ENCODE measurements at regions not wholly inside any gene's neighbourhood (a gene's known extent, or its start where the extent isn't known, plus 50 kb on each side); places are given as distances from the start of the nearest gene placed in this dataset.

GRCh38 chr10:124270530-124271327 lies 148.0 kb downstream of the OAT start:
- Histone ChIP-seq H3K9ac (ENCODE audit: low read depth in 2 of 2, low read length in 2 of 2) (no peak overlapping the region), H3K4me3 (no peak overlapping the region), H3K4me1 (no peaks in the 10 kb centered on the region), H3K27ac (no peak overlapping the region), H3K9me3 (no peaks in the 10 kb centered on the region), H3K36me3 (no peaks in the 10 kb centered on the region), H3K27me3 (no peaks in the 10 kb centered on the region)
- intact Hi-C loops (cut with DNase I): no loop called here
- no peak for TF ChIP-seq CTCF (IDR thresholded peaks at IDR 0.05)
- DNase-seq: no peak

- TF ChIP-seq CTCF (IDR thresholded peaks at IDR 0.05): no peak
- Histone ChIP-seq H3K9ac (ENCODE audit: low read depth in 2 of 2, low read length in 2 of 2) (no peak overlapping the region), H3K27me3 (no peaks in the 10 kb centered on the region), H3K4me3 (no peak overlapping the region), H3K9me3 (no peaks in the 10 kb centered on the region), H3K4me1 (no peaks in the 10 kb centered on the region), H3K27ac (no peak overlapping the region), H3K36me3 (no peaks in the 10 kb centered on the region)
- no peak for DNase-seq
- intact Hi-C loops (cut with DNase I): no loop called here
Measured at GRCh38 chr10:124268976-124269375, 149.7 kb downstream of the OAT start.

- intact Hi-C loops (cut with DNase I): no loop called here
Measured at GRCh38 chr10:124267911-124268549, 150.7 kb downstream of the OAT start.

GRCh38 chr10:124267231-124267885 lies 151.4 kb downstream of the OAT start:
- intact Hi-C loops (cut with DNase I): no loop called here
- no peaks in the 10 kb centered on the region for H3K27me3 ChIP-seq
- no peak overlapping the region for H3K4me3 ChIP-seq
- no peak overlapping the region for H3K9ac ChIP-seq (ENCODE audit: low read depth in 2 of 2, low read length in 2 of 2)
- H3K9me3 ChIP-seq: no peaks in the 10 kb centered on the region
- H3K27ac ChIP-seq: no peak overlapping the region
- DNase-seq: no peak
- no peaks in the 10 kb centered on the region for H3K36me3 ChIP-seq
- TF ChIP-seq CTCF (IDR thresholded peaks at IDR 0.05): no peak
- no peaks in the 10 kb centered on the region for H3K4me1 ChIP-seq

More at GRCh38 chr10:124267911-124268549, 150.7 kb downstream of the OAT start:
- no peak for TF ChIP-seq CTCF (IDR thresholded peaks at IDR 0.05)
- Histone ChIP-seq H3K4me1 (no peaks in the 10 kb centered on the region), H3K27me3 (no peaks in the 10 kb centered on the region), H3K9me3 (no peaks in the 10 kb centered on the region), H3K9ac (ENCODE audit: low read depth in 2 of 2, low read length in 2 of 2) (no peak overlapping the region), H3K27ac (no peak overlapping the region), H3K4me3 (no peak overlapping the region), H3K36me3 (no peaks in the 10 kb centered on the region)
- DNase-seq: no peak

GRCh38 chr10:124266468-124267230 lies 152.1 kb downstream of the OAT start:
- no peak for TF ChIP-seq CTCF (IDR thresholded peaks at IDR 0.05)
- intact Hi-C loops (cut with DNase I): no loop called here
- Histone ChIP-seq H3K9ac (ENCODE audit: low read depth in 2 of 2, low read length in 2 of 2) (no peak overlapping the region), H3K4me3 (no peak overlapping the region), H3K27ac (no peak overlapping the region), H3K36me3 (no peaks in the 10 kb centered on the region), H3K27me3 (no peaks in the 10 kb centered on the region), H3K4me1 (no peaks in the 10 kb centered on the region), H3K9me3 (no peaks in the 10 kb centered on the region)
- DNase-seq: no peak

All from colonic mucosa (tissue), 4 donors.